Coronary artery (tissue), 2 donors: ENCODE measurements at regions not wholly inside any gene's neighbourhood (a gene's known extent, or its start where the extent isn't known, plus 50 kb on each side); places are given as distances from the start of the nearest gene placed in this dataset.

Experiments
- DNase-seq: peaks from one replicate; pipeline ENCODE4 v3.0.0-alpha.2; 2017; ENCODE audit warnings: low spot score
- H3K27ac ChIP-seq, 2 donors: fragments of 200-600 bp; sonication (generic); one replicate each; pipeline ENCODE4 v1.5.1; 2016 to 2019
- H3K4me3 ChIP-seq: fragments of 200-600 bp; sonication (generic); 2 replicates; pipeline ENCODE4 v1.5.1; 2016; ENCODE audit warnings: mild to moderate bottlenecking, moderate library complexity
- TF ChIP-seq, protein P1 (sequence below): fragments of 200-600 bp; sonication (generic); IDR thresholded peaks from one replicate; pipeline ENCODE4 v1.5.1; 2019; ENCODE audit warnings: antibody characterized with exemption

DNA sequence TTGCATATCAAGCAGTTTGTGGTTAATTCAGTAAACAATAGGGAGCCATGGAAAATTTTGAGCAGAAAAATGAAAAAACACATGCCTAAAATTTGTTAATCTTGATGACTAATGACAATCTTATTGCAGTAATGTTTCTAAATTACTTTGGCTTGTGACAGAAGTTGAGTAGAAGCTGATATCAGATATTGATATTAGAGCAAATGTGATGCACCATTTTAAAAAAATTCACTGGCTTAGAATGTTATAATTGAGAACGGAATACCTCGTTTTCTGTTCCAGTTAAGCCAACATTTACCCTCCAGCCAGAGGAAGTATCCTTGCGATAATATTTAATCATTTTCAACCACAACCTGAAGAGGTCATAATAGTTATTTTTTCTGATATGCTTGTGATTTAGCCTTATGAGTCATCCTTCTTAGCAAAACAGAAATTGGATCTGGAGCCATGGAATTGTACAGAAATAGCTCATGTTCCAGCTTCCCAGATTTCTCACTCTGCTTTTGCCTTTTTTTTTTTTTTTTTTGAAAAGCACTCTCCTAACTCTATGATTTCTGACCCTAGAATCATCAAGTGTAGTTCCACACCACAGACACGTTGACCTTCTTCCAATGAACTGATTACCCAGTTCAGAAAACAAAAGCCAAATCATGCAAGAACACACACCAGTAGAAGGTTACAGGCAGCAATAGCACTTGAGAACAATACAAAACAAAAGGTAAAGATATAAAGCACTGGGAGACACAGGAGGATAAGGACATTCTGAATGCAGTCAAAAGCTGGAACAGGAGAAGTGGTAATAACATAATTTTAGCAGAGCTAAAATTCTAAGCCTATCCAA, 96.8 kb upstream of the PHYHIPL start:
- no peak overlapping the region for H3K4me3 ChIP-seq
- TF ChIP-seq, protein P1, sequence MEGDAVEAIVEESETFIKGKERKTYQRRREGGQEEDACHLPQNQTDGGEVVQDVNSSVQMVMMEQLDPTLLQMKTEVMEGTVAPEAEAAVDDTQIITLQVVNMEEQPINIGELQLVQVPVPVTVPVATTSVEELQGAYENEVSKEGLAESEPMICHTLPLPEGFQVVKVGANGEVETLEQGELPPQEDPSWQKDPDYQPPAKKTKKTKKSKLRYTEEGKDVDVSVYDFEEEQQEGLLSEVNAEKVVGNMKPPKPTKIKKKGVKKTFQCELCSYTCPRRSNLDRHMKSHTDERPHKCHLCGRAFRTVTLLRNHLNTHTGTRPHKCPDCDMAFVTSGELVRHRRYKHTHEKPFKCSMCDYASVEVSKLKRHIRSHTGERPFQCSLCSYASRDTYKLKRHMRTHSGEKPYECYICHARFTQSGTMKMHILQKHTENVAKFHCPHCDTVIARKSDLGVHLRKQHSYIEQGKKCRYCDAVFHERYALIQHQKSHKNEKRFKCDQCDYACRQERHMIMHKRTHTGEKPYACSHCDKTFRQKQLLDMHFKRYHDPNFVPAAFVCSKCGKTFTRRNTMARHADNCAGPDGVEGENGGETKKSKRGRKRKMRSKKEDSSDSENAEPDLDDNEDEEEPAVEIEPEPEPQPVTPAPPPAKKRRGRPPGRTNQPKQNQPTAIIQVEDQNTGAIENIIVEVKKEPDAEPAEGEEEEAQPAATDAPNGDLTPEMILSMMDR = no peak
- no peak for DNase-seq
- H3K27ac ChIP-seq = peak overlapping the region; percentile 72 to 77

DNA sequence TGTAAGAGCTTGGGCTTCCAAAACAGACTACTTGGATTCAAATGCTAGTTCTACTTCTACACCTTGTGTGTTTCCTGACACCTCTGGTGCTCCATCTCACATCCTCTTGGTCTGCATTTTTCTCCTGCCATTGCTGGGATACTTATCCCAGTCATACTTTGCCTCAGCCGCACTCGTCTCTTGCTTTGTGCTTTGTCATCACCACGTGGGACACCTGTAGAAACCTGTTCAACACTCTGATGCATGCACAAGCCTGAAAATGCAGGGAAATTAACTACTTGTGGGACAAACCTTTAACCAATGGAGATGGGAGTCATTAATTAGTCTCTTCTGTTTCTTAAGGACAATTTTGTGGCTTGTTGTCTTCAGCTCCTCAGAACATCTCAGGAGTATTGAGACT, 94.2 kb upstream of the PHYHIPL start:
- H3K4me3 ChIP-seq = no peak overlapping the region
- peak overlapping the region; percentile 33 to 45 for H3K27ac ChIP-seq
- TF ChIP-seq, protein P1 = no peak
- no peak for DNase-seq

DNA sequence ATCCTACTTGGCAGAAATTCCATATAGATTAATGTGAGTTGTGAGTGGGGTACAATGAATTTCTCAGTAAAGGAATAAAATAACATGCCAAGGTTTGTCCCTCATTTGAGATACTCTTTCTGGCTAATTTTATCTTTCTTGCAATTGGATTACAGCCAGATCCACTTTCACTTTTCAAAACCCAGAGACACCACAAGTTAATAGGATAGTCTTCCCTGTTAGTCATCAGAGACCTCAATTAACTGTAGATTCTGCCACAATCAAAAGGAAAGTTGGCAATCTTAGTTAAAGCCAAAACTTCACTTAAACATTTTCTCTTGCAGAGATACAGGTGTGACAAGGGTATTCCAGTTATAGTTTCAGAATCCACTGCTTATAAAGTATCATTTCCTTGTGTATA, 91.4 kb upstream of the PHYHIPL start:
- Histone ChIP-seq H3K27ac (no peak overlapping the region), H3K4me3 (no peak overlapping the region)
- TF ChIP-seq, protein P1 = no peak
- no peak for DNase-seq

DNA sequence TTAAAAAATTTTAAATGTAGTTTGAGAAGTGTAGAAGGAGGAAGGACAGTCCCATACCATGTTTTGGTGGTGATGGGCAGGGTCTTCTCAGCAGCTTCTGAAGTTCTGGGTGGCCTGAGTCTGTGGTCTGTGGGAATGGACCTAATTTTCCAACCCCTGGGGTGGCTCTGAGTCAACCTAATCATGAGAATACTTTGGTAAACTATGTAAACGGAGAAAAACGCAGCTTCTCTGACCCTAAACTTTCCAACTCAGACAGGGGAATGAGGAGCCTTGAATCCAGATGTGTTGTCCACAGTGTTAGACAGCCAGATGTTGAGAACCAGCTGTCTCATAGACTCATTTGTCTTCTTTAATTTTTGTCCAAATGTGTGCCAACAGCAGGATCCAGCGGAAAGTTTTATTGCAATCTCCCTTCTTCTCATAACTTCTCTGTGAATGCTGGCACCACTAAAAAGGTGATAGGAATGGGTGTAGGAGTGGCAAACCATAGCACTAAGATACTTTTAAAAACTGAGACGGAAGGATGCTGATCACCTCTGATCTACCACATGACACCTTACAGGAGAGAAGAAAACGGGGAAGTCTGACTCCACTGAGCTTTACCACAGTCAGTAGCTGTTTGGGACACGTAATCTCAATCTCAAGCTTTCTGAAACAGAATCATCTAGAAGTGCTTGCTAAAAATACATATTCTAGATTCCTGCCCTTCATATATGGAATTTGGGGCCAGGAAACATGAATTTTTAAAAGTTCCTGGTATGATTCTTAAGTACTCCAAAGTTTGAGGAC, 90.5 kb upstream of the PHYHIPL start:
- no peak for DNase-seq
- no peak overlapping the region for H3K4me3 ChIP-seq

DNA sequence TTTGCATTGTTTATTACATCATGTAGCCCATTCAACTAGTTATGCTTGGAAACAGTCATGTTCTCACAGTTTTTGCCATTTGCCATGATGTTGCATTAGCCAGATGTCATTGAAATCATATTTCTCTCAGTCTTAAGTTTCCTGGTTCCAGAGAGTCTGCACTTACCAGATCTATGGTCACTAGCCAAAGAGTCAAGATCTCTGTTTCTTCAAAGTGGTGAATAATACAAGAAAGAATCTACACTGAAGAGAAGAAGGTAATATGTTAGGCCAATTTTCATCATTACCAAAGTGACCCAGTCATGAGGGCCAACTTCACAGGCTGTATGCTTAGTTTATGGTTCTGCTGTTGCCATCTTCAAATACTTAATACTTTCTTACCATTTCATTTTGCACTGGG, 89.0 kb upstream of the PHYHIPL start:
- TF ChIP-seq, protein P1 = no peak
- no peak overlapping the region for H3K4me3 ChIP-seq
- H3K27ac ChIP-seq = no peak overlapping the region
- no peak for DNase-seq

More for the DNA sequence above, 90.5 kb upstream of the PHYHIPL start:
- no peak overlapping the region for H3K27ac ChIP-seq
- TF ChIP-seq, protein P1 = no peak

DNA sequence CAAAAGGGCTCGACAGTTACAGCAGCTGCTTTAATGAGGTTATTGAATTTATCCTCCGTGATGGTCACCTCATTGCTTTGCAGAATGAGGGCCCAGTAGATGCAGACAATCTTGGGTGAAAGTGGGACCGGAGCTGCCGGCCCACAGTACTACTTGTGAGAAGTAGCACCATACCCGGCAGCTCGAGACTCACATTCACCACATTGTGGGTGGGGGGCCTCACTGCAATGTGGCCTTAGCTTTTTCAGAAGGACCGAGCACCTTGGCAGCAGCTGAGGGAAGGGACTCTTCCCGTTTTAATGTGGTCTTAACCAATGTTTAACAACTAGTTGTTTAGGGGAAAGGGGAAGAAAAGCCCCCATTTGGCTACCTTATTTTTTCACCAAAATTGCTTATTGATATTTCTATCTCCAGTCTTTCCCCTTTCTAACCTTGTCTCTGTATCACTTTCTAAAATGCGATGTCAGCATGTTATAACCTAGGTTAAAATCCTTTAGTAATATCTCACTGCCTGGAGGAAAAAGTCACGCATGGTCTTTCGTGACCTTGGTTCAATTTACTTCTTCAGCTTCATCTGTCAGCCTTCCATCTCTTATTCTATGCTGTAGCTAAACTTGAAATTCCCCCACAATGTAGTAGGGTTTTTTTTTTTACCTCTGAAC, 87.4 kb upstream of the PHYHIPL start:
- no peak overlapping the region for H3K27ac ChIP-seq
- TF ChIP-seq, protein P1 = no peak
- no peak for DNase-seq
- H3K4me3 ChIP-seq = no peak overlapping the region
